Hindlimb muscle (tissue), 1 donor: ENCODE measurements at regions not wholly inside any gene's neighbourhood (a gene's known extent, or its start where the extent isn't known, plus 50 kb on each side); places are given as distances from the start of the nearest gene placed in this dataset.
"Not testable (repeated sequence)": the region's sequence is repeated elsewhere in the genome, so short reads cannot be mapped to it uniquely, and the experiment has no call there.

Source experiments
- DNase-seq: peaks from one replicate; pipeline ENCODE4 v3.0.0-alpha.2; 2013

DNA sequence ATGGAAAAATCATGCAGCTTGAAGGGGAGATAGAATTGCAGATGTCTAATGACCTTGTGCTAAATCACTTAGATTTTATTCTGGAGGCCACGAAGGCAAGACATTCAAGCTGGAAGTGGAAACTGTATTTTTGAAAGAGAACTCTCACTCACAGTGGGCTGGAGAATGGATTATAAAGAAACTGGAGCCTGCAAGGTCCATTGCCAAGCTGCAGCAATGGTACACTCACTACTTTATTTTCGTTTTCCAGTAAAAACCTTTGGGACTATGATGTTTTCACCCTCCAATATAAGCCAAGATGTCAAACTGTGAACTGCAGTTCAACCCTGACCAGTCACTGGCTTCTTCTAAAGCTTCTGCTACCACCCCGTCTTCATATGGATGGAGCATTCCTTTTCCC, 62.0 kb downstream of the SKIDA1 start:
- peak; percentile 82 for DNase-seq

DNA sequence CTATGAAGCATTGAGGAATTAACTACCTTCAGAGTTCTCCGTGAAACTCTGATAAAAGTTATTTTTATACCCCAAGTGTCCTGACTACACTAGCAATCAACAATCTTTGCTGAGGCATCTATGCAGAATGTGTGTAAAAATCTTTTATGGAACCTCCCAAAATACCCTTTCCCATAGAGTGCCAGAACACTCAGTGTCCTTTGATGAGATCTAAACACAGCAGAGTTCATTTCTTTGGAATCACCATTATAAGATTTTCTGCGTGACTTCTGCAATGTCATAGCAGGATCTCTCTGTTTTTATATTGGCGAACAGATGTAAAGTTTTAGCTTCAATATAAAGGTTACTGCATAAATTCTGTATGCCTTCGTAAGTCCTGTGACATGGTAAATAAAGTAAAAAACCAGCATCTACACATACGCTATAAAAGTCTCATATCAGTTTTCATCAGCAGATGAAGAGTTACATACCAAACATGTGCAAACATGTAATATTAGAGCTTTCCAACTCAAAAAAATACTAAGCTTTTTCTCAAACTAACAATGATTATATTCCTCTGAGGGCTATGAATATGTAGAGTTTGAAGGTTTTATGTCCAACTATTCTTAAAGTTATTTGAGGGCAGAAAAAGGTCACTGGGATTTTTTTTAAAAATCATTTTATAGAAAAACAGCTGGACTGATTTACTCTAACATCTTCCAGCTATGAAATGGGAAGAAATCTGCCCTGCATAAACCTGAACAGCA, 67.2 kb downstream of the SKIDA1 start:
- peak; percentile 67 for DNase-seq

DNA sequence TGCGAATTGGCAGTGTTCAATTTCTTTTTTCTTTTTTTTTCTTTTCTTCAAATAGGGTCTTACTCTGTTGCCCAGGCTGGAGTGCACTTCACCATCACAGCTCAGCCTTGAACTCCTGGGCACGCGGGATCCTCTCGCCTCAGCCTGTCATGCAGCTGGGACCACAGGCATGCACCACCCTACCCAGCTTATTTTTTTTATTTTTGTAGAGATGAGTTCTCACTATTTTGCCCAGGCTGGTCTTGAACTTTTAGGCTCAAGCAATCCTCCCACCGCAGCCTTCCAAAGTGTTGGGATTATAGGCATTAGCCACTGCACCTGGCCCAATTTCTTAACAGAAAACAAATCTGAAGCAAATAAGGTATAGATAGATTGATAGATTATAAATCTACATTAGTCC, 69.3 kb downstream of the SKIDA1 start:
- no peak for DNase-seq

DNA sequence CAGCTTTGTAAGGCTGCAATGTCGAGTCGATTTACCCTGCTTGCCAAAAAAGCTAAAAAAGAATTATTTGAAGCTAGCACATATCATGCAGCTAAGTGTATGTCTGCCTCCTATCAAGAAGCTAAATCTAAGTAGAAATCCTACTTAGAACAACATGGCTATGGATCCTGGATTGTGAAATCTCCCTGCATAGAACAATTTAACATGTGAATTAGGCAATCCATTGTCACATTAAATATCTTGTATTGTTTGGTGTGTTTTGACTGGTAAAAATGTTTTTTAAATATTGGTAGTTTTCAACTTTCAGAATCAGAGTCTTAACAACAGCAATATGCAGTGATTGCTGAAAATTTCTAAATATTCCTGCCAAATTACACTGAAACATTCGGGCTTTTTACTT, 73.3 kb downstream of the SKIDA1 start:
- DNase-seq = no peak

DNA sequence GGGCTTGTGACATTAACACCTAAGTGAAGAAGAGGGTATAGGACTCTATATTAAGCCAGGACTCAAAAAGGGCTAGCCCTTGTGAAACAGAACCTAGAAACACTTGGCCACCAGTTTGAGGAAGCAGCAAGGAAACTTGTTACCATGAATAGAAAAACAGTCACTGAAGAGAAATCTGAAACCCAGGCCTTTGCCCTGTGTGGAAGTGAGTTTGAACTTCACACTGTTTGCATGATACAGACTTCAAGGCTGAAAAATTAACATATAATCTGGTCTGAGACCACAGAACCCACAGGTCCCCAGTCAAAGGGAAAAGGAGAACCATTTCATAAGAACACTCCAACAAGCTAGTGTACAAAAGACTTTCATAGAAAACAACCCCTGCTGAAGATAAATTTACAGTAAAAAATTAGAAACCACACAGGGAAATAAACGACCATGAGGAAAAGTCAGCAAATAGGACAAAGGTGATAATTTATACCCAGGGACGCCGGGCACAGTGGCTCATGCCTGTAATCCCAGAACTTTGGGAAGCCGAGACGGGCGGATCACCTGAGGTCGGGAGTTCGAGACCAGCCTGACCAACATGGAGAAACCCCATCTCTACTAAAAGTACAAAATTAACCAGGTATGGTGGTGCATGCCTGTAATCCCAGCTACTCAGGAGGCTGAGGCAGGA, 76.1 kb downstream of the SKIDA1 start:
- DNase-seq = no peak

DNA sequence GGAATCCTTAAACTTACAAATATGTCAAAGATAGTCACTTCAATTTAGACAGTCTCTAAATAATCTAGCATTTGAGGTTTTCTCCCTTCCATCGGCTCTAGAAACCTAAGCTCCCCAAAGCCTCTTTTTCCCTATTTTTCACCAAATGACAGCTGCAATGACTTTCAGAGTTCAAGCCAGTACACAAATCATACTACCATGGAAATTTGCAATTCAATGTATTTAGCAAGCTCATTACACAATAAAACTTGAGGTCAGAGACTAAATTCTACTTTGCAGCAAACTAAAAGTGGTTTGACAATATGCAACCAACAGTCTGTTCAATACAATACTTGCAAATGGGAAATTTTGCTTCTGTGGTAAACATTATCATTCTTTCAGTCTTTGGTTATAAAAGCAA, 80.3 kb downstream of the SKIDA1 start:
- DNase-seq = no peak

DNA sequence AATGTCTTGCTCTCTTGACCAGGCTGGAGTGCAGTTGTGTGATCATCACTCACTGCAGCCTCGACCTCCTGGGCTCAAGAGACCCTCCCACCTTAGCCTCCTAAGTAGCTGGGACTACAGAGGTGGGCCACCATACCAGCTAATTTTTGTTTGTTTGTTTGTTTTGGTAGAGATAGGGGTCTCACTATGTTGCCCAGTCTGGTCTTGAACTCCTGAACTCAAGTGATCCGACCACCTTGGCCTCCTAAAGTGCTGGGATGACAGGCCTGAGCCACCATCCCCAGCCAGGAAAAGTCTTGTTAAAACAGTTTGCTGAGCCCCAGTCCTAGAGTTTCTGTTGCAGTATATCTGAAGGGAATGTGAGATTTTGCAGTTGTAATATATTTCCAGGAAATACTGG, 83.9 kb downstream of the SKIDA1 start:
- DNase-seq = no peak

DNA sequence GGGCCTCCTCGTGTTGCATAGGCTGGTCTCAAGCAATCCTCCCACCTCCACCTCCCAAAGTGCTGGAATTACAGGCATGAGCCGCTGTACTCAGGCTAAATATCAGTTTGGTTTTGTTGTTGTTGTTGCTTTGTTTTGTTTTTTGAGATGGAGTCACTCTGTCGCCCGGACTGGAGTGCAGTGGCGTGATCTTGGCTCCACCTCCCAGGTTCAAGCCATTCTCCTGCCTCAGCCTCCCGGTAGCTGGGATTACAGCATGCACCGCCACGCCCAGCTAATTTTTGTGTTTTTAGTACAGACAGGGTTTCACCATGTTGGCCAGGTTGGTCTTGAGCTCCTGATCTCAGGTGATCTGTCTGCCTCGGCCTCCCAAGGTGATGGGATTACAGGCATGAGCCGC, 86.6 kb downstream of the SKIDA1 start:
- DNase-seq = not testable (repeated sequence)

DNA sequence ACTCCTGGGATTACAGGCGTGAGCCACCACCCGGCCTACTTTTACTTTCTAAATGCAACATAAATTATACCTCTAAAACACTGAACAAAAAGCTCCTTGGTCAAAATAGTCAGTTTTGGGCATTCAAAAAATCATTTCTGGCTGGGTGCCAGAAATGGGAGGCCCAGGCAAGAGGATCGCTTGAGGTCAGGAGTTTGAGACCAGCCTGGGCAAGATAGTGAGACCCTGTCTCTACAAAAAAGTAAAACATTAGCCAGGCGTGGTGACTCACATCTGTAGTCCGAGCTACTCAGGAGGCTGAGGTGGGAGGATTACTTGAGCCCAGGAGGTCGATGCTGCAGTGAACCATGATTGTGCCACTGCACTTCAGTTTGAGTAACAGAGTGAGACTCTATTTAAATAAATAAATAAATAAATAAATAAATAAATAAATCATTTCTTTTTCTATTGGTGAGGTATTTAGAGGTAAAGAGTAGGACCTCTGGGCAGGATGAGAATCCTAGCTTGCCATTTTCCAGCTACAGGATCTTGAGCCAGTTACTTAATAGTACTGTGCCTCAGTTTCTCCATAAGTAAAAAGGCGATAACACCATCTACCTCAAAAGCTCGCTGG, 87.6 kb downstream of the SKIDA1 start:
- no peak for DNase-seq

DNA sequence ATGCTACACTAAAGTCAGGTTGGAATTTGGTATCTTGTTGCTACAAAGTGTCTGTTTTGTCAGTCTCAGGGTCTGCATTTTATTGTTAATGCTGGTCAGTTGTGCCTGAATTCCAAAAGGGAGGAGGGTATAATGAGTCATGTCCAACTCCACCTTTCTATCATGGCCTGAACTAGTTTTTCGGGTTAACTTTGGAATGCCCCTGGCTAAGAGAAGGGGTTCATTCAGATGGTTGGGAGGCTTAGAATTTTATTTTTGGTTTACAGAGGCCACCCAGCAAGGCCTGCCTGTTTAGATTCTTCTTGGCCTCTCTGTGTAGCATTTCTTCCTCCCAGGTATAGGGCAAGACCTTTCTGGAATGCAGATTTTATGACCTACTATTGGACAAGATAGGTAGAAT, 93.2 kb downstream of the SKIDA1 start:
- DNase-seq = no peak

DNA sequence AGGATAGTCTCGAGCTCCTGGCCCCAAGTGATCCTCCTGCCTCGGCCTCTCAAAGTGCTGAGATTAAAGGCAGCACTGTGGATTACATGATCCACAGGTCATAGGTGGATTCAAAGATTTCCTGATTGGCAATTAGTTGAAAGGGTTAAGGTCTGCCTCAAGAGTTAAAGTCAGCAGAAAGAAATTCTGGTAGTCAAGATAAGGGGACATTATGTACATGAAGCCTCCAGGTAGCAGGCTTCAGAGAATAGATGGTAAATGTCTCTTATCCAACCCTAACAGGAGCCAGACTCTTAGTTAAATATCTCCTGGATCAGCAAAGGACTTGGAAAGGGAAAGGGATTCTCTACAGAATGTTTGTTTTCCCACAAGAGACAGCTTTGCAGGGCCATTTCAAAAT, 93.7 kb downstream of the SKIDA1 start:
- DNase-seq = no peak

DNA sequence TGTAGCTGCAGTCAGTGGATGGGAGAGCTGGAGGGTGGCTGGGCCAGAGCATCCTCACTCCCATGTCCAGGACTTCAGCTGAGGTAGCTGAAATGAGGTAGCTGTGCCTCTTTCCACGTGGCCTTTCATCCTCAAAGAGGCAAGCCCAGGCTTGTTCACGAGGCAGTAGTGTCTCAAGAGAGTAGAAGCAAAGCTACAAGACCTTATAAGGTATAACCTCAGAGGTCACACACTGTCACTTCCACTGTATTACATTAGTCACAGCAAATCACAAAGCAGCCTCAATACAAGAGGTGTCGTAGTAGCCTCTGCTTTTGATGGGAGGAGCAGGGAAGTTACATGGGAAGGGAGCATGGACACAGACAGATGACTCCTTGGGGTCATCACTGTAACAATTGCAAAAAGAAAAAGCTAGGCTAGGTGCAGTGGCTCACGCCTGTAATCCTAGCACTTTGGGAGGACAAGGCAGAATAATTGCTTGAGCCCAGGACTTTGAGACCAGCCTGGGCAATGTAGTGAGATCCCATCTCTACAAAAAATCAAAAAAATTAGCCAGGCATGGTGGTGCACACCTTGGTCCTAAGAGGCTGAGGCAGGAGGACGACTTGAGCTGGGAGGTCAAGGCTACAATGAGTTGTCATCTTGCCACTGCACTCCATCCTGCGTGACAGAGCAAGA, 97.5 kb downstream of the SKIDA1 start:
- no peak for DNase-seq

DNA sequence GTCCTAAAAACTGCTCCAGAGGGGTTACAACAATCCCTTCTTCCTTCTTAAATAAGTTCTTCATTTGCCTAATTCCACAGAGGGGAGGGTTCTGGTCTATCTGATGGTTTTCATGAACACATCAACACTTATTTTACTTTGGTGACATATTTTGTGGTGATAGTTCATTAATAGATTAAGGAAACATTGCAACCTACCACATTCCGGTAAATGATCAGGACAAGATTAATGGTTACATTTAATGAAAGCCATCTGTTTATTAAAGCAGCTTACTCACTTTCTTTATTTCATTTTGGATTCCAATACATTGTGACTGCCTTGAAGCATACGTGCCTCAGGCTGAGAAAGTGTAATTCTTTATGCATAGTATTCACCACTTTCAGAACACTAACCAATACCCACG, 101.0 kb downstream of the SKIDA1 start:
- no peak for DNase-seq

DNA sequence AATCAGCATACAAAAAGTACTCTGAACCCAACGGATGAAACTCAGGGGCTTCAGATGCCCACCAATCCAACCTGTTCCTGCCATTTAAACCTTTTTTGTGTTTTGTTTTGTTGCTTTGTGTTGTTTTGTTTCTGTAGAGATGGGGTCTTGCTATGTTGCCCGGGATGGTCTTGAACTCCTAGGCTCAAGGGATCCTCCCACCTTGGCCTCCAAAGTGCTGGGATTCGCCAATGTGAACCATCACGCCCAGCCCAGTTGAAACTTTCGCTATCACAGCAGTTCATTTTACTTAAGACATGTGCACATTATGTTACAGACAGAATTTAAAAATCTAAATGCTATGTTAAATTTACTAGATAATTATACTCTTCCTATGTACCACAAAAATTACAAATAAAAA, 101.6 kb downstream of the SKIDA1 start:
- no peak for DNase-seq

DNA sequence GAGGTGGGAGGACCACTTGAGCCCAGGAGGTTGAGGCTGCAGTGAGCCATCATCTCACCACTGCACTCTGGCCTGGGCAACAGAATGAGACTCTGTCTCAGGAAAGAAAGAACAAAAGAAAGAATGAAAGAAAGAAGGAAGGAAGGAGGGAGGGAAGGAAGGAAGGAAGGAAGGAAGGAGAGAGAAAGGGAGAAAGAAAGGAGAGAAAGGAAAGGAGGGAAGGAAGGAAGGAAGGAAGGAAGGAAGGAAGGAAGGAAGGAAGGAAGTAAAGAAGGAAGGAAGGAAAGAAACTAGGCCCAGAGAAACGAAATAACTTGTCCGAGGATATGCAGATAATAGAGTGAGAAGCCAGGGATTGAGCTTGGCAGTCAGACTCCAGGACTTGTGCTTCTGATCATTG, 102.1 kb downstream of the SKIDA1 start:
- no peak for DNase-seq

DNA sequence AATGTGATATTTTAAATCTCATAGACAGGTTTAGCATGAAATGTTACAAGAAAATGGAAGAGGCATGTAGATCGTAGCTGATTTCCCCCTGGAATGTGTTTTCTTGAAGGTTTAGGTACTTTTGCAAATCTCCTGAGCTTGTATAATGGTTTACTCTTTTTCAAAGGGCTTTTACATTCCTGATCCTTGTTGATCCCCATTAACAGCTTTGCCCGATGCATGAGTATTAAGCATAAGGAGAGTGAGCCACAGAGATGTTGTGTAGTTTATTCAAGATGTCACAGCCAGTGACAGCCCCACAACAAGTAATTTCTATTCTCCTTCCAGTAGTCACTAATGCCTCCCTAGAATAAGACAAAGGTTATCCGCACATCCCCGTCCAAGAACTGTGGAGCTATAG, 103.7 kb downstream of the SKIDA1 start:
- no peak for DNase-seq

DNA sequence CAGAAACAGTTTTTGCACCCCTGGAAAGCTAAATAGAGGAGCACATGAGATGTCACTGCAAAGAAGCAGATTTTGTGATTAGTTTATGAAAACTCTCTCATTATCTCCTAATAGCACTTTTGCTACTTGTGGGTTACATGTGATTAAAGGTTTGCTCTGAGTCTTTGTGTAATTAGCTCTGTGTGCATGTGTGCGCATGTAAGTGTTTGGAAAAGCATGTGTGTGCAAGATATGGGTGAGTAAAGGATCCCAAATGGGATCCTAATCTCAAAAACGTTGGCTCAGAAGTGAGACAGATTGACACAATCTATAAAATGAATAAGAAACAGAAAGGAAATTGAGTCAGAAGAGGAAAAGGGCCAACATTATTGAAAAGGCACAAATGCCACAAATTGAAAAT, 104.5 kb downstream of the SKIDA1 start:
- DNase-seq = no peak

DNA sequence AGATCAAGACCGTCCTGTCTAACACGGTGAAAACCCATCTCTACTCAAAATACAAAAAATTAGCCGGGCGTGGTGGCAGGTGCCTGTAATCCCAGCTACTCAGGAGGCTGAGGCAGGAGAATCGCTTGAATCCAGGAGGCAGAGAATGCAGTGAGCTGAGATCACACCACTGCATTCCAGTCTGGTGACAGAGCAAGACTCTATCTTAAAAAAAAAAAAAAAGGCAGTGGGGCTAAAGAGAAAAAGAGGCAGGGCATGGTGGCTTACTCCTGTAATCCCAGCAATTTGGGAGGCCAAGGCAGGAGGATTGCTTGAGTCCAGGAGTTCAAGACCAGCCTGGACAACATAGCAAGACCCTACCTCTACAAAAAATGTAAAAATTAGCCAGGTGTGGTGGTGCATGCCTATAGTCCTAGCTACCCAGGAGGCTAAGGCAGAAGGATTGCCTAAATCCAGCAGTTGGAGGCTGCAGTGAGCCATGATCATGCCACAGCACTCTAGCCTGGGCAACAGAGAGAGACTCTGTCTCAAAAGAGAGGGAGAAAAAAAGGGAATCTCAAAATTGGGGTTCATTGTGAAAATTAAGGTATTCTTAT, 106.4 kb downstream of the SKIDA1 start:
- DNase-seq = not testable (repeated sequence)

DNA sequence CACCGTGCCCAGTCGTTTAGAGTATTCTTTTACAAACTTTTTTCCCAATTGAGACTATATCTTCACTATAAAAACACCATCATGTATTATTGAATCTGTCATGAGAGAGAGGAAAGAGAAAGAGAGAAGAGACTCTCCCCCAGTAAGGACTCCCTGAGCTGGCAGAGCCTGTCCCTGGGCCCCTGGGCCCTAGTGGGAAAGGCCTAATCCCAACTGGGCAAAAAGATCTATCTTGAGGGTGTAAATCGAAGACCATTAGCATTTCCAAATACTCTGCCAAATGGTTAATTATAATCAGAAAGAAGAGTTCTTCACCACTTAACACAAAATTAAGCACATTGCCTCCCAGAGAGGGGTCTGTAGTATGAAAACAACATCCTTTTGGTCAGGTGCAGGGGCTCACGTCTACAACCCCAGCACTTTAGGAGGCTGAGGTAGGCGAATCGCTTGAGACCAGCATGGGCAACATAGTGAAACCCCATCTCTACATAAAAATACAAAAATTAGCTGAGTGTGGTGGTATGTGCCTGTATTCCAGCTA, 108.2 kb downstream of the SKIDA1 start:
- DNase-seq = no peak

DNA sequence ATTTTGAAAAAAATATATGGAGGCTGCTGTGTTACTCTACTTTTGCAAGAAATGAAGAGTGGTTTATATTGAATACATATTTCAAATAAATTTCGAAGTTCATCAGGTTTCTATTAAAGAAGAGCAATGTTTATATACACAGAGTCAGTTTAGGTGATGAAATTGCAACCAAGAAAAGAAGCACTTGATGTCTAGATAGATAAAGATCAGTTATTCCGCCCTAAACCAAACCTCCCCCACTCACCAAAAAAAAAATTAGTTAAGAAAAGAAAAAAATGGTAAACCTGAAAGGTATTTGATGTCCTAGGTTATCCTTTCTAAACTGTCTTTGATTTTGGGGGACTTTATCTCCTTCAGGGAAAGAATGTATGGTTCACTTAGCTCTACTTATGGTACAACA, 111.8 kb downstream of the SKIDA1 start:
- no peak for DNase-seq

DNA sequence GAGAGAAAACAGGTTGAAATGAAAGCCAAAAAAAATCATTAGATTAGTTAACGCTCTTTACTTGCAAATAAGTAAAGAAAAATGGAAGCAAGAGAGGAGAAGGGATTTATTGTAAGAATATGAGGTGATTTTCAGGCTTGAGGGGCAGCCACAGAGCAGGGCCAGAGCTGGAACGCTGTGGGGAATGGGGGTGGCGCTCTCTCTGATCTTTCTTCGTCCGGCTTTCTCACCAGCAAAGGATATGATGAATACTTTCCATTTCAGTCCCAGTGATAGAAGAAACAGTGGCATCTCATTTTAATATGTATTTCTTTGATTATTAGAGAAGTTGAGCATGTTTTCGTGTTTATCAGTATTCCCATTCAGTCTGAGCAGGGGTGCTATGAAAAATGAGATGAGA, 112.2 kb downstream of the SKIDA1 start:
- no peak for DNase-seq

DNA sequence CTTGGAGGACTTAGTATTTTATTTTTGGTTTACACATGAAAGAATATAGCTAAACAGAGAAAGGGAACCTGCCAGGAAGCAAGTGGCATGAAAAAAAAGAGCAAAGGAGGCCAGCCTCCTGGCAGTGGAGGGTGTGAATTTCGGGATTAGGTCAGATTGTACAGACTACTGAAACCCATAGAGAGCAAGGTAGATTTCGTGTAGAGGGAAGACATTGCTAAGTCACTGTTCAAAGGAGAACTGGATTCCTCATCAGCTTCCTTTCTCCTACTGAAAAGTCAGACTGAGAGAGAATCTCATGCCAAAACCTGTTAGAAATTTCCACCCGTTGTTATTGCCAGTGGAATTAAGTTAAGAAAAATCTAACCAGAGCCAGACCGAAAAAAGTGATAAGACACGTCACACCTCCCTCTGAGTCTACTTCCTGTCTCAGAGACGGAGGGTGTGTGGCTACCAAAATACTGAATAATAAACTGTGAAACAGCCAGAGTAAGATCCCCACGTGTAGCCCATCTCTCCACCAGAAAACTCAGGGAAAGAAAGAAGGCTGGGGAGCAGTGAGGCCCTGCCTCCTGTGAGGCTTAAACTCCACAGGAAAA, 118.8 kb downstream of the SKIDA1 start:
- DNase-seq = peak; percentile 38
